HCT116 (cell line): ENCODE measurements at regions not wholly inside any gene's neighbourhood (a gene's known extent, or its start where the extent isn't known, plus 50 kb on each side); places are given as distances from the start of the nearest gene placed in this dataset.

Experiments
- ATAC-seq: fragments of 200-7000 bp; cut with Tn5 transposase; 2 replicates; pipeline ENCODE4 v1.9.1; 2020; ENCODE audit warnings: mild to moderate bottlenecking, moderate library complexity
- BruUV-seq: library from RNA; stranded (reverse); fragments of 400-500 nt; replicated peaks from 2 replicates; lab custom pipeline; 2021; lab: Mats Ljungman, UMichigan
- CTCF ChIA-PET: fragments of 300-600 bp; sonication (Branson Sonifier 250); formaldehyde crosslinking; loops from one replicate; lab custom pipeline; 2021; ENCODE audit warnings: antibody characterized with exemption; lab: Charles Lee
- POLR2A ChIA-PET: fragments of 300-600, 350-600 bp; sonication (Branson Sonifier 250); formaldehyde crosslinking; loops from one replicate; lab custom pipeline; 2021; ENCODE audit warnings: antibody characterized with exemption; lab: Charles Lee
- RAD21 ChIA-PET, 2 experiments: fragments of 300-600 bp; sonication (Branson Sonifier 250); formaldehyde crosslinking; loops; one replicate each; lab custom pipeline; 2023; ENCODE audit warnings: low total read pairs in 2 of 2; ENCODE audit not compliant: uncharacterized antibody in 2 of 2, unreplicated experiment in 2 of 2, low non-redundant PET in 1 of 2; lab: Charles Lee
- DNase-seq: peaks from one replicate; pipeline ENCODE4 v3.0.0-alpha.2; 2010; ENCODE audit warnings: low read depth, low spot score
- H2AFZ ChIP-seq: fragments of 200-600 bp; shearing (Covaris generic), sonication (generic); 2 replicates; pipeline ENCODE4 v1.6.1; 2017; ENCODE audit warnings: low read depth, mixed run types, mixed read lengths, antibody characterized with exemption, low read length; ENCODE audit not compliant: poor library complexity, severe bottlenecking
- H3K27ac ChIP-seq: 2 replicates; pipeline ENCODE4 v1.5.1; 2012; ENCODE audit warnings: low read depth, low read length
- H3K27me3 ChIP-seq: fragments of 200-600 bp; sonication (generic); 2 replicates; pipeline ENCODE4 v1.6.1; 2016; ENCODE audit warnings: mixed run types, low read length, mixed read lengths; ENCODE audit not compliant: insufficient read depth
- H3K36me3 ChIP-seq, 2 experiments: fragments of 200-500 bp in 1 of 2; fragments of 200-600 bp in 1 of 2; sonication (Bioruptor generic) in 1 of 2; sonication (generic) in 1 of 2; 2 replicates each; pipeline versions ENCODE4 v1.5.1 to v1.6.1; 2014 to 2016; ENCODE audit warnings: low read length in 2 of 2, inconsistent platforms in 1 of 2, mixed read lengths in 1 of 2, mixed run types in 1 of 2; ENCODE audit not compliant: insufficient read depth in 2 of 2, control insufficient read depth in 1 of 2
- H3K4me1 ChIP-seq, 2 experiments: fragments of 200-600 bp in 1 of 2; sonication (generic) in 1 of 2; 2 replicates each; pipeline versions ENCODE4 v1.5.1 to v1.6.1; 2012 to 2017; ENCODE audit warnings: low read length in 2 of 2, inconsistent platforms in 1 of 2, mild to moderate bottlenecking in 1 of 2, mixed read lengths in 1 of 2, mixed run types in 1 of 2, moderate library complexity in 1 of 2; ENCODE audit not compliant: insufficient read depth in 2 of 2, control insufficient read depth in 1 of 2
- H3K4me2 ChIP-seq: fragments of 200-600 bp; sonication (generic); 2 replicates; pipeline ENCODE4 v1.6.1; 2017; ENCODE audit warnings: mixed run types, low read length, mixed read lengths
- H3K4me3 ChIP-seq, 2 experiments: fragments of 200-600 bp in 1 of 2; sonication (generic) in 1 of 2; replicated peaks in 1 of 2; 2 replicates each; pipeline ENCODE4 v1.5.1; 2011 to 2016; ENCODE audit warnings: low read length in 2 of 2, control low read depth in 1 of 2, low read depth in 1 of 2, mild to moderate bottlenecking in 1 of 2, mixed read lengths in 1 of 2, mixed run types in 1 of 2
- H3K79me2 ChIP-seq: fragments of 200-600 bp; sonication (generic); 2 replicates; pipeline ENCODE4 v1.6.1; 2017; ENCODE audit warnings: mild to moderate bottlenecking, mixed run types, low read length, moderate library complexity, mixed read lengths; ENCODE audit not compliant: insufficient read depth
- H3K9ac ChIP-seq: fragments of 200-600 bp; sonication (generic); 2 replicates; pipeline ENCODE4 v1.6.1; 2016; ENCODE audit warnings: low read length, mixed read lengths
- H3K9me2 ChIP-seq: fragments of 200-600 bp; sonication (generic), shearing (Covaris generic); 2 replicates; pipeline ENCODE4 v1.6.1; 2017; ENCODE audit warnings: mixed run types, mild to moderate bottlenecking, moderate library complexity; ENCODE audit not compliant: insufficient read depth
- H3K9me3 ChIP-seq, 2 experiments: fragments of 200-500 bp in 1 of 2; fragments of 200-600 bp in 1 of 2; sonication (Bioruptor generic) in 1 of 2; sonication (generic) in 1 of 2; 2 replicates each; pipeline ENCODE4 v1.6.1; 2014 to 2017; ENCODE audit warnings: low read length in 2 of 2, mixed read lengths in 2 of 2, inconsistent platforms in 1 of 2, low read depth in 1 of 2, mild to moderate bottlenecking in 1 of 2, mixed run types in 1 of 2, moderate library complexity in 1 of 2; ENCODE audit not compliant: control insufficient read depth in 1 of 2, insufficient read depth in 1 of 2
- H4K20me1 ChIP-seq: fragments of 200-600 bp; sonication (generic), shearing (Covaris generic); 2 replicates; pipeline ENCODE4 v1.6.1; 2017; ENCODE audit warnings: mixed run types, mild to moderate bottlenecking, moderate library complexity; ENCODE audit not compliant: insufficient read depth
- ATF3 ChIP-seq: IDR thresholded peaks from 2 replicates; pipeline ENCODE4 v1.6.1; 2012
- EGR1 ChIP-seq: IDR thresholded peaks from 2 replicates; pipeline ENCODE4 v1.6.1; 2012; ENCODE audit warnings: low read depth
- EZH2 ChIP-seq: fragments of 200-600 bp; sonication (generic); IDR thresholded peaks from 2 replicates; pipeline ENCODE4 v1.6.1; 2017; ENCODE audit warnings: antibody characterized with exemption, mixed run types
- FOSL1 ChIP-seq: IDR thresholded peaks from 2 replicates; pipeline ENCODE4 v1.6.1; 2012; ENCODE audit warnings: low read depth
- REST ChIP-seq: IDR thresholded peaks from 2 replicates; pipeline ENCODE4 v1.6.1; 2012; ENCODE audit warnings: low read depth
- SIN3A ChIP-seq: IDR thresholded peaks from 2 replicates; pipeline ENCODE4 v1.6.1; 2012; ENCODE audit warnings: low read depth
- ZBTB33 ChIP-seq: IDR thresholded peaks from 2 replicates; pipeline ENCODE4 v1.6.1; 2011; ENCODE audit warnings: mild to moderate bottlenecking, low read length, moderate library complexity; ENCODE audit not compliant: insufficient replicate concordance; ENCODE audit errors: extremely low read depth
- ZNF274 ChIP-seq: fragments of 200-500 bp; sonication (Bioruptor generic); IDR thresholded peaks from 2 replicates; pipeline ENCODE4 v1.6.1; 2014; ENCODE audit warnings: mild to moderate bottlenecking, low read depth, low read length, inconsistent platforms
- intact Hi-C: fragments of 100-400 bp; cut with micrococcal nuclease; formaldehyde crosslinking; loops from 2 replicates; pipeline ENCODE4 v1.10.0; 2022
- TF ChIP-seq, protein P1 (sequence below): IDR thresholded peaks from 2 replicates; pipeline ENCODE4 v1.6.1; 2012

DNA sequence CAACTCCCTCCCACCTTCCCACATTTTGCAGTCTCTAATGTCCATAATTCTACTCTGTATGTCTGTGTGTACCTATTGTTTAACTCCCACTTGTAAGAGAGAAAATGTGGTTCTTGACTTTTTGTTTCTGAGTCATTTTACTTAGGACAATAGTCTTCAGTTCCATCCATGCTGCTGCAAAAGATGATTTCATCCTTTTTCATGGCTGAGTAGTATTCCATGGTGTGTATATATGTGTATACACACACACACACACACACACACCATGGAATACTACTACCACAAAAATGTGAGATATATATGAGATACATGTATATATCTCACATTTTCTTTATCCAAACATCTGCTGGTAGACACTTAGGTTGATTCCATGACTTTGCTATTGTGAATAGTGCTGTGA is 182.1 kb upstream of the GALNT17 start (continued):
- TF ChIP-seq REST (no peak), ATF3 (no peak), FOSL1 (no peak)
- TF ChIP-seq, protein P1, sequence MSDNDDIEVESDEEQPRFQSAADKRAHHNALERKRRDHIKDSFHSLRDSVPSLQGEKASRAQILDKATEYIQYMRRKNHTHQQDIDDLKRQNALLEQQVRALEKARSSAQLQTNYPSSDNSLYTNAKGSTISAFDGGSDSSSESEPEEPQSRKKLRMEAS = no peak

DNA sequence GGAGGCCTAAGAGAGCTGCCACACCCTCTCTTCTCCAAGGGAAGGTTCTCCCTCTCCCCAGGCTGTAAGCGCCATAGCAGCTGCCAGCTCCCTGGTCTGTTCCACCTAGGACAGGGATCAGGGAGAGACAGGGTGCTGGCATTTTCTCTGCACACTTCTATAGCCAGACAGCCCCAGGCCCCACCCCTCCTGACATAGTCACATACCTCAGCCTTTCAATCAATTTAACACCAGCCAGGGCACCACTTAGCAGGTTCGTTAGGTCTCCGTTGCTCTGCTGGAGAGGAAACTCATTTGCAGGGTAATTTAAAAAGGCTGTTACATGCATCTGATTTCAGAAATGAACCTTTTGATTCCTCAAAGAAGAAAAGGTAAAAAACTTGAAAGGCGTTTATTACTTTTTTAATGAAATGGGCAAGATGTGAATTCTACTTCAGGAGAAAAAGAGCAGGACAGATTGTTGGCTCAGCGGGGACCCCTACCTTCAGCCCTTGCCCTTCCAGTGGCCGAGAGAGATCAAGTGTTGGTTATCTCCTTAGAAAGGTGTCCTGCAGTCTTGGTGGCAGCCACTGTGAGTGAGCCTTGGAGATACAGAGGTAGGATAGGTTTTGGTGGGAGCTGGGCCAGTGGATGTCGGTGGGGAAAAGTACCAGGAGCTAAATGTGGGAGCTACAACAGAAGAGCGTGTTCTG is 180.5 kb upstream of the GALNT17 start:
- Histone ChIP-seq H3K27me3 (no peaks in the 10 kb centered on the region), H3K4me3 (no peak overlapping the region)
- no peak for TF ChIP-seq EGR1
- no peak for TF ChIP-seq SIN3A
- TF ChIP-seq ZNF274 = no peak
- no peak for TF ChIP-seq EZH2
- TF ChIP-seq ZBTB33 = no peak
- TF ChIP-seq, all 23 proteins: peak for 0
- Histone ChIP-seq H3K9me3 (peaks cover 0 to 8% of the 10 kb centered on the region in 2 experiments; a peak in 2 of 4 replicates), H2AFZ (no peak overlapping the region), H3K9me2 (no peaks in the 10 kb centered on the region), H3K9ac (no peak overlapping the region), H3K4me1 (no peaks in the 10 kb centered on the region), H3K36me3 (no peaks in the 10 kb centered on the region), H4K20me1 (no peaks in the 10 kb centered on the region), H3K27ac (no peak overlapping the region), H3K79me2 (no peaks in the 10 kb centered on the region), H3K4me2 (no peak overlapping the region)
- DNase-seq (no peak), ATAC-seq (no peak)
- no TSS peak for BruUV-seq
- ChIA-PET RAD21 (no interaction called here), POLR2A (no interaction called here), CTCF (no interaction called here)
- intact Hi-C loops = no loop called here
